Hepatocyte (in vitro differentiated cells): ENCODE measurements at regions not wholly inside any gene's neighbourhood (a gene's known extent, or its start where the extent isn't known, plus 50 kb on each side); places are given as distances from the start of the nearest gene placed in this dataset.
A peak's percentile ranks its signal among the peaks of the same experiment; 100 is the strongest.

Source experiments
- DNase-seq: peaks from one replicate; pipeline ENCODE4 v3.0.0-alpha.2; 2016; ENCODE audit warnings: low spot score
- H2AFZ ChIP-seq: fragments of 200-600 bp; sonication (generic); 2 replicates; pipeline ENCODE4 v1.6.0; 2016; ENCODE audit warnings: antibody characterized with exemption, mild to moderate bottlenecking
- H3K27ac ChIP-seq: fragments of 200-600 bp; sonication (generic); 2 replicates; pipeline ENCODE4 v1.5.1; 2016; ENCODE audit warnings: mild to moderate bottlenecking
- H3K27me3 ChIP-seq: fragments of 200-600 bp; sonication (generic); 2 replicates; pipeline ENCODE4 v1.6.1; 2016
- H3K36me3 ChIP-seq: fragments of 200-600 bp; sonication (generic); replicated peaks from 2 replicates; pipeline ENCODE4 v1.5.1; 2016; ENCODE audit warnings: low read depth; ENCODE audit not compliant: insufficient read depth
- H3K4me1 ChIP-seq: fragments of 200-600 bp; sonication (generic); 2 replicates; pipeline ENCODE4 v1.5.1; 2016; ENCODE audit warnings: mild to moderate bottlenecking, moderate library complexity; ENCODE audit not compliant: insufficient read depth
- H3K4me2 ChIP-seq: fragments of 200-600 bp; sonication (generic); 2 replicates; pipeline ENCODE4 v1.6.0; 2016
- H3K4me3 ChIP-seq: fragments of 200-600 bp; sonication (generic); 2 replicates; pipeline ENCODE4 v1.5.1; 2016; ENCODE audit warnings: mild to moderate bottlenecking
- H3K79me2 ChIP-seq: fragments of 200-600 bp; sonication (generic); 2 replicates; pipeline ENCODE4 v1.6.0; 2017; ENCODE audit warnings: mild to moderate bottlenecking
- H3K9me2 ChIP-seq: fragments of 200-600 bp; sonication (generic); replicated peaks from 2 replicates; pipeline ENCODE4 v1.6.0; 2017; ENCODE audit warnings: mild to moderate bottlenecking; ENCODE audit not compliant: insufficient read depth
- H3K9me3 ChIP-seq: fragments of 200-600 bp; sonication (generic); 2 replicates; pipeline ENCODE4 v1.5.1; 2016; ENCODE audit warnings: low read depth, mild to moderate bottlenecking
- H4K20me1 ChIP-seq: fragments of 200-600 bp; sonication (generic); 2 replicates; pipeline ENCODE4 v1.6.0; 2016; ENCODE audit warnings: mild to moderate bottlenecking; ENCODE audit not compliant: insufficient read depth, poor library complexity, severe bottlenecking
- EZH2 ChIP-seq: fragments of 200-600 bp; sonication (generic); IDR thresholded peaks from 2 replicates; pipeline ENCODE4 v1.6.1; 2016; ENCODE audit warnings: antibody characterized with exemption, mild to moderate bottlenecking, borderline replicate concordance
- EZH2phosphoT487 ChIP-seq: fragments of 200-600 bp; sonication (generic); IDR thresholded peaks from one replicate; pipeline ENCODE4 v1.6.1; 2018; ENCODE audit warnings: antibody characterized with exemption, mild to moderate bottlenecking, low read depth, moderate library complexity; ENCODE audit not compliant: unreplicated experiment, severe bottlenecking
- WGBS: methylation state at CpG from one replicate; pipeline ENCODE4 v1.1.6; 2016; ENCODE audit warnings: low lambda C conversion rate; ENCODE audit errors: missing lambda C conversion rate; 5-methylcytosine and 5-hydroxymethylcytosine counted together
- TF ChIP-seq, protein P1 (sequence below): fragments of 200-600 bp; sonication (generic); IDR thresholded peaks from 2 replicates; pipeline ENCODE4 v1.5.1; 2016; ENCODE audit warnings: antibody characterized with exemption, mild to moderate bottlenecking; ENCODE audit not compliant: poor library complexity

DNA sequence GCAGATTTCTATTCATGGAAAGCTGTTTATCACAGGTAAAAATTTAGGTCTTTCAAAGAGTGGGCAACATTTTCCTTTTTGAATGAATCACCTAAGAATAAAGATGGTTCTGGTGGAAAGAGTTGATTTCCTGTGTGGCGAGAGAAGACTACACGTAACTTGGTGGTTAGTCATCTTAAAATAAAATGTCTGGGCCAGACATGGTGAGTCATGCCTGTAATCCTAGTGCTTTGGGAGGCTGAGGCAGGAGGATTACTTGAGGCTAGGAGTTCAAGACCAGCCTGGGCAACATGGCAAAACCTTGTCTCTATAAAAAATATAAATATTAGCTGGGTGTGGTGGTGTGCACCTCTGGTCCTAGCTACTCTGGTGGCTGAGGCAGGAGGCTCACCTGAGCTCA, 65.7 kb downstream of the DISP1 start:
- Histone ChIP-seq H3K4me1 (no peaks in the 10 kb centered on the region), H3K36me3 (no peaks in the 10 kb centered on the region), H3K4me2 (no peak overlapping the region), H3K9me2 (no peaks in the 10 kb centered on the region), H3K4me3 (no peak overlapping the region), H4K20me1 (no peaks in the 10 kb centered on the region), H2AFZ (no peak overlapping the region), H3K79me2 (peaks cover 6% of the 10 kb centered on the region), H3K27me3 (no peaks in the 10 kb centered on the region), H3K27ac (no peak overlapping the region), H3K9me3 (no peaks in the 10 kb centered on the region)
- WGBS: 90% methylated on average over 2 of the region's 2 CpGs
- TF ChIP-seq EZH2: no peak
- TF ChIP-seq, protein P1, sequence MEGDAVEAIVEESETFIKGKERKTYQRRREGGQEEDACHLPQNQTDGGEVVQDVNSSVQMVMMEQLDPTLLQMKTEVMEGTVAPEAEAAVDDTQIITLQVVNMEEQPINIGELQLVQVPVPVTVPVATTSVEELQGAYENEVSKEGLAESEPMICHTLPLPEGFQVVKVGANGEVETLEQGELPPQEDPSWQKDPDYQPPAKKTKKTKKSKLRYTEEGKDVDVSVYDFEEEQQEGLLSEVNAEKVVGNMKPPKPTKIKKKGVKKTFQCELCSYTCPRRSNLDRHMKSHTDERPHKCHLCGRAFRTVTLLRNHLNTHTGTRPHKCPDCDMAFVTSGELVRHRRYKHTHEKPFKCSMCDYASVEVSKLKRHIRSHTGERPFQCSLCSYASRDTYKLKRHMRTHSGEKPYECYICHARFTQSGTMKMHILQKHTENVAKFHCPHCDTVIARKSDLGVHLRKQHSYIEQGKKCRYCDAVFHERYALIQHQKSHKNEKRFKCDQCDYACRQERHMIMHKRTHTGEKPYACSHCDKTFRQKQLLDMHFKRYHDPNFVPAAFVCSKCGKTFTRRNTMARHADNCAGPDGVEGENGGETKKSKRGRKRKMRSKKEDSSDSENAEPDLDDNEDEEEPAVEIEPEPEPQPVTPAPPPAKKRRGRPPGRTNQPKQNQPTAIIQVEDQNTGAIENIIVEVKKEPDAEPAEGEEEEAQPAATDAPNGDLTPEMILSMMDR: no peak
- TF ChIP-seq EZH2phosphoT487: no peak
- DNase-seq: no peak

DNA sequence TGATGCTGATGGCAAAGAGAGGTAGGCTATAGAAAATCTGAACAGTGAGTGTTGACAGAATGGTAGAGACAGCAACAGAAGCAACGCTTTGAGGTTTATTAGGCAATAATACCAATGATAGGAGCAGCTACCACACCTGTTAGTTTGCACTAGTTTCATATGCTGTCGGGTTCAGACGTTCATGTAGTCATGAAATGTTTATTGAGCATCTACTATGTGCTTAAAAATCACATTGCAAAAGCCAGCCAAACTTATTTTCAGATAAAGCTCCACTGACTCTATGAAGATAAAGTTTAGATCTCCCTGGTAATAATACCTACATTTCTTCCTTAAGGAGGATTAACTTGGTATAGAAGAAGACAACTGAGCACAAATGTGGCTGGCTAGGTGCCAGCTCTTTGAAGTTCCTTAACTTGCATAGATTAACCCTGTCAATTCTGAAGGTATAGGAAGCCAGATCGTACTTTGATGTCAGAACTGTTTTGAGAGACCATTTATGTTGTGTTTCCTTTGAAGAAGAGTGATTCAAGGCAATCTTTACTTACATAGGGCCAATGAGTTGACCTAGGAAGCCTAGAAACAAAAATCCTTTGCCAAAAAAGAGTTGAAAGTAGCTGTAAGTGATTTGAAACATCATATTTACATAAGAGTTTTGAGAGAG, 71.5 kb downstream of the DISP1 start:
- no peaks in the 10 kb centered on the region for H3K9me3 ChIP-seq
- WGBS: 32% methylated on average over 4 of the region's 4 CpGs
- TF ChIP-seq EZH2phosphoT487 (no peak), EZH2 (no peak)
- TF ChIP-seq, protein P1: no peak

DNA sequence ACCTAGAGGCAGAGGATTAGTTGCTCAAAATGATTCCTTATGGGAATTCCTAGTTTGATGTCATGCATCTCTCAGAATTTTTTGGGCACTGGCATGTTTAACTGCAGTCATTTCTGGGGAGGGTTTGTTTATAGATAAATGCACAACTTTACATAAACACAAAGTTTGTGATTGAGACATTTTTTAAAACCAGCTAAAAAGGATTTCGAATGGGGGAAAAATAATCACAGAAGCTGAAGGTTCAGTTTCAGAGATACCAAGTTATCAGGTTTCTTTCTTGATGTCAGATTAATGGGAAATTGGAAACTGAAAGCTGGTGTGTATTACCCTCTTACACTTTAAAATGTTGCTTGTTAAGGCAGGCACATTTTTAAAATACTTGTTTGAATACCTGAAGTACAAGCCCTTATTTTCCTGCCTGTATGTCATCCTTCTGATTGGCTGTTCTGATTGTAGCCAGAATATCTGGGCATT, 72.1 kb downstream of the DISP1 start:
- Histone ChIP-seq H3K79me2 (peaks cover 10% of the 10 kb centered on the region), H3K27ac (peak overlapping the region; percentile 7), H3K9me2 (no peaks in the 10 kb centered on the region), H3K4me3 (no peak overlapping the region), H3K4me2 (peak overlapping the region; percentile 9), H3K4me1 (peaks cover 18% of the 10 kb centered on the region), H3K27me3 (no peaks in the 10 kb centered on the region), H2AFZ (no peak overlapping the region), H3K36me3 (no peaks in the 10 kb centered on the region), H4K20me1 (no peaks in the 10 kb centered on the region), H3K9me3 (no peaks in the 10 kb centered on the region)
- 50% methylated on average over 1 of the region's 1 CpG for WGBS
- DNase-seq: no peak
- TF ChIP-seq, protein P1: no peak

More for the DNA sequence above, 71.5 kb downstream of the DISP1 start:
- Histone ChIP-seq H3K4me2 (peak overlapping the region; percentile 9), H3K27ac (peak overlapping the region; percentile 7), H3K27me3 (no peaks in the 10 kb centered on the region), H3K4me1 (peaks cover 15% of the 10 kb centered on the region), H4K20me1 (no peaks in the 10 kb centered on the region), H3K36me3 (no peaks in the 10 kb centered on the region), H3K4me3 (no peak overlapping the region), H3K9me2 (no peaks in the 10 kb centered on the region), H2AFZ (no peak overlapping the region), H3K79me2 (peaks cover 12% of the 10 kb centered on the region)
- no peak for DNase-seq
